OCI-LY7 (cell line): ENCODE measurements at regions not wholly inside any gene's neighbourhood (a gene's known extent, or its start where the extent isn't known, plus 50 kb on each side); places are given as distances from the start of the nearest gene placed in this dataset.
A peak's percentile ranks its signal among the peaks of the same experiment; 100 is the strongest.

Experiments
- BruUV-seq: library from RNA; stranded (reverse); fragments of 400-500 nt; replicated peaks from 2 replicates; lab custom pipeline; 2021; lab: Mats Ljungman, UMichigan
- CTCF ChIA-PET: fragments of 300-600 bp; sonication (Branson Sonifier 250); formaldehyde crosslinking; loops from one replicate; lab custom pipeline; 2022; ENCODE audit warnings: antibody characterized with exemption; ENCODE audit not compliant: unreplicated experiment; lab: Charles Lee
- POLR2A ChIA-PET: fragments of 300-600 bp; sonication (Branson Sonifier 250); formaldehyde crosslinking; loops from one replicate; lab custom pipeline; 2022; ENCODE audit warnings: antibody characterized with exemption; lab: Charles Lee
- DNase-seq: peaks from one replicate; pipeline ENCODE4 v3.0.0-alpha.2; 2015; ENCODE audit warnings: low spot score
- H2AFZ ChIP-seq: fragments of 200-600 bp; sonication (generic), shearing (Covaris generic); 2 replicates; pipeline ENCODE4 v1.6.1; 2014; ENCODE audit warnings: mild to moderate bottlenecking, antibody characterized with exemption, low read length, moderate library complexity
- H3K27ac ChIP-seq: fragments of 200-600 bp; sonication (generic); 2 replicates; pipeline ENCODE4 v1.5.1; 2014; ENCODE audit warnings: mixed run types, low read depth, mild to moderate bottlenecking, moderate library complexity, low read length, inconsistent platforms; ENCODE audit not compliant: poor library complexity, severe bottlenecking
- H3K36me3 ChIP-seq: fragments of 200-600 bp; sonication (generic); 2 replicates; pipeline ENCODE4 v1.6.1; 2014; ENCODE audit warnings: mild to moderate bottlenecking, antibody characterized with exemption, low read length, moderate library complexity, mixed read lengths; ENCODE audit not compliant: insufficient read depth
- H3K4me1 ChIP-seq: fragments of 200-600 bp; sonication (generic); 2 replicates; pipeline ENCODE4 v1.5.1; 2014; ENCODE audit warnings: mild to moderate bottlenecking, low read length; ENCODE audit not compliant: insufficient read depth, poor library complexity, severe bottlenecking
- H3K4me2 ChIP-seq: fragments of 200-600 bp; sonication (generic); 2 replicates; pipeline ENCODE4 v1.6.1; 2014; ENCODE audit warnings: mild to moderate bottlenecking, low read length
- H3K4me3 ChIP-seq: fragments of 200-600 bp; sonication (generic); 2 replicates; pipeline ENCODE4 v1.5.1; 2014; ENCODE audit warnings: mild to moderate bottlenecking, low read depth, low read length; ENCODE audit not compliant: poor library complexity, severe bottlenecking
- H3K79me2 ChIP-seq: fragments of 200-600 bp; sonication (generic); 2 replicates; pipeline ENCODE4 v1.6.1; 2016; ENCODE audit warnings: low read depth, mild to moderate bottlenecking, low read length, moderate library complexity, mixed read lengths; ENCODE audit not compliant: insufficient read depth
- H3K9me2 ChIP-seq: fragments of 200-600 bp; sonication (generic); 2 replicates; pipeline ENCODE4 v1.6.1; 2016; ENCODE audit warnings: mild to moderate bottlenecking, low read length, mixed read lengths; ENCODE audit not compliant: insufficient read depth
- H3K9me3 ChIP-seq: fragments of 200-600 bp; sonication (generic); 2 replicates; pipeline ENCODE4 v1.6.1; 2014; ENCODE audit warnings: mild to moderate bottlenecking, mixed run types, low read length, mixed read lengths
- H4K20me1 ChIP-seq: fragments of 200-600 bp; sonication (generic); 2 replicates; pipeline ENCODE4 v1.6.1; 2014; ENCODE audit warnings: mild to moderate bottlenecking, antibody characterized with exemption, low read length, moderate library complexity, mixed read lengths; ENCODE audit not compliant: insufficient read depth
- EZH2phosphoT487 ChIP-seq: fragments of 200-600 bp; sonication (generic); IDR thresholded peaks from 2 replicates; pipeline ENCODE4 v1.6.1; 2018; ENCODE audit warnings: low read depth, borderline replicate concordance, mild to moderate bottlenecking, mixed run types, antibody characterized with exemption, low read length, moderate library complexity, mixed read lengths
- intact Hi-C: fragments of 100-400 bp; cut with micrococcal nuclease; formaldehyde crosslinking; loops from one replicate; pipeline ENCODE4 v1.10.0; 2022; ENCODE audit not compliant: unreplicated experiment
- TF ChIP-seq, protein P1 (sequence below): fragments of 200-600 bp; sonication (generic); conservative IDR thresholded peaks from 2 replicates; pipeline ENCODE4 v1.5.1; 2014; ENCODE audit warnings: mild to moderate bottlenecking, antibody characterized with exemption, low read length, moderate library complexity, mixed read lengths

- Histone ChIP-seq H4K20me1 (no peaks in the 10 kb centered on the region), H3K79me2 (no peaks in the 10 kb centered on the region), H2AFZ (no peak overlapping the region), H3K27ac (no peak overlapping the region), H3K36me3 (no peaks in the 10 kb centered on the region), H3K4me3 (no peak overlapping the region), H3K4me2 (no peak overlapping the region), H3K9me2 (no peaks in the 10 kb centered on the region), H3K4me1 (no peaks in the 10 kb centered on the region), H3K9me3 (no peaks in the 10 kb centered on the region)
- no peak for TF ChIP-seq EZH2phosphoT487
- TF ChIP-seq, protein P1, sequence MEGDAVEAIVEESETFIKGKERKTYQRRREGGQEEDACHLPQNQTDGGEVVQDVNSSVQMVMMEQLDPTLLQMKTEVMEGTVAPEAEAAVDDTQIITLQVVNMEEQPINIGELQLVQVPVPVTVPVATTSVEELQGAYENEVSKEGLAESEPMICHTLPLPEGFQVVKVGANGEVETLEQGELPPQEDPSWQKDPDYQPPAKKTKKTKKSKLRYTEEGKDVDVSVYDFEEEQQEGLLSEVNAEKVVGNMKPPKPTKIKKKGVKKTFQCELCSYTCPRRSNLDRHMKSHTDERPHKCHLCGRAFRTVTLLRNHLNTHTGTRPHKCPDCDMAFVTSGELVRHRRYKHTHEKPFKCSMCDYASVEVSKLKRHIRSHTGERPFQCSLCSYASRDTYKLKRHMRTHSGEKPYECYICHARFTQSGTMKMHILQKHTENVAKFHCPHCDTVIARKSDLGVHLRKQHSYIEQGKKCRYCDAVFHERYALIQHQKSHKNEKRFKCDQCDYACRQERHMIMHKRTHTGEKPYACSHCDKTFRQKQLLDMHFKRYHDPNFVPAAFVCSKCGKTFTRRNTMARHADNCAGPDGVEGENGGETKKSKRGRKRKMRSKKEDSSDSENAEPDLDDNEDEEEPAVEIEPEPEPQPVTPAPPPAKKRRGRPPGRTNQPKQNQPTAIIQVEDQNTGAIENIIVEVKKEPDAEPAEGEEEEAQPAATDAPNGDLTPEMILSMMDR, result no peak
- no TSS peak for BruUV-seq
- ChIA-PET POLR2A (no interaction called here), CTCF (interaction anchor here (0.6 kb wide), 1 partner anchor 32 kb away, joined by 3 read pairs; no protein-coding TSS in a partner anchor)
- DNase-seq, result no peak
- intact Hi-C loops, result no loop called here
Measured at GRCh38 chr20:51327251-51327841, 215.2 kb downstream of the NFATC2 start.

- H3K79me2 ChIP-seq, result no peaks in the 10 kb centered on the region
- no peaks in the 10 kb centered on the region for H3K9me2 ChIP-seq
- POLR2A ChIA-PET, result interaction anchor here (0.5 kb wide), 1 partner anchor 69 kb away, joined by 3 read pairs; no protein-coding TSS in a partner anchor
- no peaks in the 10 kb centered on the region for H3K9me3 ChIP-seq
- no peak overlapping the region for H3K4me3 ChIP-seq
- no peaks in the 10 kb centered on the region for H3K4me1 ChIP-seq
- CTCF ChIA-PET, result no interaction called here
- H3K27ac ChIP-seq, result no peak overlapping the region
- H3K36me3 ChIP-seq, result no peaks in the 10 kb centered on the region
- no TSS peak for BruUV-seq
- H4K20me1 ChIP-seq, result no peaks in the 10 kb centered on the region
- intact Hi-C loops, result no loop called here
- H2AFZ ChIP-seq, result no peak overlapping the region
- H3K4me2 ChIP-seq, result no peak overlapping the region
- no peak for TF ChIP-seq EZH2phosphoT487
- TF ChIP-seq, protein P1, result peak; percentile 68
- DNase-seq, result peak; percentile 10
Measured at GRCh38 chr20:51326201-51326819, 216.2 kb downstream of the NFATC2 start.

GRCh38 chr20:51322164-51322707 lies 220.3 kb downstream of the NFATC2 start:
- Histone ChIP-seq H3K79me2 (no peaks in the 10 kb centered on the region), H4K20me1 (no peaks in the 10 kb centered on the region), H3K4me3 (no peak overlapping the region), H2AFZ (no peak overlapping the region), H3K27ac (no peak overlapping the region), H3K36me3 (no peaks in the 10 kb centered on the region), H3K4me2 (no peak overlapping the region), H3K9me2 (no peaks in the 10 kb centered on the region), H3K9me3 (no peaks in the 10 kb centered on the region), H3K4me1 (no peaks in the 10 kb centered on the region)
- no peak for TF ChIP-seq EZH2phosphoT487
- TF ChIP-seq, protein P1, result no peak
- intact Hi-C loops, result no loop called here
- POLR2A ChIA-PET, result interaction anchor here (0.8 kb wide), 1 partner anchor 8 kb away, joined by 3 read pairs; no protein-coding TSS in a partner anchor
- DNase-seq, result no peak
- BruUV-seq, result no TSS peak
- CTCF ChIA-PET, result no interaction called here
